RCC 7860 (cell line): ENCODE measurements at regions not wholly inside any gene's neighbourhood (a gene's known extent, or its start where the extent isn't known, plus 50 kb on each side); places are given as distances from the start of the nearest gene placed in this dataset.
"Not testable (repeated sequence)": the region's sequence is repeated elsewhere in the genome, so short reads cannot be mapped to it uniquely, and the experiment has no call there.

Experiments
- DNase-seq: peaks from one replicate; pipeline ENCODE4 v3.0.0-alpha.2; 2015; ENCODE audit warnings: low spot score
- FAIRE-seq: peaks from 2 replicates; lab custom pipeline; 2012; peaks lifted over from hg19 to GRCh38; lab: Jason Lieb, UNC

DNA sequence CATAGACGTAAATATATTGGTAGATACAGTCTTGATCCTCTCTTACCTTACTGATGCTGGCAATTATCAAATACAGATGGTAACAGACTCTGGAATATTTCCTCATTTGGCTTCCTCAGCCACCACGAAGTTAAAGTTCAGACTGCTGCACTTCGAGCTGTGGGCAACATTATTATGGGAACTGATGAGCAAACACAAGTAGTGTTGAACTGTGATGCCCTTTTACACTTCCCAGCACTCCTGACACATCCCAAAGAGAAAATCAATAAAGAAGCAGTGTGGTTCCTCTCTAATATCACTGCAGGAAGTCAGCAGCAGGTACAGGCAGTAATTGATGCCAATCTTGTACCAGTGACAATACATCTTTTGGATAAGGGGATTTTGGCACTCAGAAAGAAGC, 162.7 kb upstream of the NT5E start:
- FAIRE-seq: no peak
- no peak for DNase-seq

DNA sequence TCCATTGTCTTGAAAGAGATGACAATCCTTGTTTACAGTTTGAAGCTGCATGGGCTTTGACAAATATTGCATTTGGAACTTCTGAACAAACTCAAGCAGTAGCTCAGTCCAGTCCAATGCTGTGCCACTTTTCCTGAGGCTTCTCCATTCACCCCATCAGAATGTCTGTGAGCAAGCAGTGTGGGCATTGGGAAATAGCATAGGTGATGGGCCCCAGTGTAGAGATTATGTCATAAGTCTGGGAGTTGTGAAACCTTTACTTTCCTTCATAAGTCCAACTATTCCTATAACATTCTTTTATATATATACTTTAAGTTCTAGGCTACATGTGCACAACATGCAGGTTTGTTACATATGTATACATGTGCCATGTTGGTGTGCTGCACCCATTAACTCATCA, 163.4 kb upstream of the NT5E start:
- not testable (repeated sequence) for DNase-seq, FAIRE-seq

DNA sequence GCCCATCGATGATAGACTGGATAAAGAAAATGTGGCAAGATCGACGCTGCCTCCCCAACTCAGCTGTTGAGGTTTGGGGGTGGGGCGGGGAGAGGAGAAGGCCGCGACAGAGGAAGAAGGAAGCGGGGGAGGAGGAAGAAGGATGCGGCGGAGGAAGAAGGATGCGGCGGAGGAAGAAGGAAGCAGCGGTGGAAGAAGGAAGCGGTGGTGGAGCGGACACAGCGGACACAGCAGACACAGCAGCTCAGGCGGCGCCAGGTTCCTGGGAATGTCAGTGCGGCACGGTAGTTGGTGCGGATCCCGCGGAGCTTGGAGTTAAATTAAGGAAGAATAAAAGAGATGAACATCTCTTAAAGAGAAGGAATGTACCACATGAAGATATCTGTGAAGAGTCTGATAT, 163.9 kb upstream of the NT5E start:
- no peak for FAIRE-seq
- no peak for DNase-seq

DNA sequence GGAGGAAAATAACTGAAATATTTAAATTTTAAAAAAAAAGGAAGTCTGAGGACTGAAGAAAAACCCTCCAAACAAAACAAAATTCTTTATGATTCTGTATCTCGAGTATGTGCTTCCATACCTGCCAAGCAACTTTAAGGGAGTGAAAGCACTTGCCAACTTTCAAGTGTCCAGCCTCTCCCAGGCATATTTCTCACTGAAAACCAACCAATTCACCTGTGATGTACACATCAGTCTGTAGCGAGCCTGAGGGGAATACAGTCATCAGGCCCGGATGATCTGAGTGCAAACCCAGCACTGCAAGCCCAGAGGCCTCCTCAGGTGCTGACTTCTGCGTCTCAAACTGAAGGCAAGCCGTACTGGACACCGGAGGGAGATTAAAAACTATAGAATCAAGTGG, 164.8 kb upstream of the NT5E start:
- DNase-seq (no peak), FAIRE-seq (no peak)

GRCh38 chr6:85283436-85283835, 166.4 kb upstream of the NT5E start:
- FAIRE-seq (no peak), DNase-seq (no peak)

DNA sequence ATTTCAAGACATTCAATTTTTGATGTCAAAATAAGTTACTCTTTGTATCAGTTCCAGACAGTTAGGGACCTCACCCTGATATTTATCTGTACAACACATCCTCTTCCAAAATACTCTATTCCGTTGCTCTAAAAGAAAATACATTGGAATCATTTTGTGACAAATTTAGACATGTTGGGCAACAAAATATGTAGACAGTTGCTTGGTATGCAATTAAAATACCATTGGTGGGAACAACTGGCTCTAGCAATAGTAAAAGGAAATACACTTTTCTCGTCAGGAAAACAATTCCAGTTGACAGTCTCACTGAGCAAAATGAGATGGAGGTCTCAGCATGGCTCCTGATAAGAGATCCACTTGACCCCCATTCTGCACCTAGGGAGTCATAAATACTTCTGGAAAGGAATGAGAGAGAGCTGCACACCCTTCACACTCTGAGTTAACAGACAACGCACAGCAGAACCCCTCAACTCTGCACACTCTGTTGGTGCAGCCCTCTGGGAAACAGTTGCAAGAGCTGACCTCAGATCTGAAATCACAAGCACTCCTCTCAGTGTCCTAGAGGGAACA, 171.3 kb upstream of the NT5E start:
- DNase-seq (no peak), FAIRE-seq (no peak)

GRCh38 chr6:85276026-85276425, 173.9 kb upstream of the NT5E start:
- not testable (repeated sequence) for FAIRE-seq, DNase-seq

DNA sequence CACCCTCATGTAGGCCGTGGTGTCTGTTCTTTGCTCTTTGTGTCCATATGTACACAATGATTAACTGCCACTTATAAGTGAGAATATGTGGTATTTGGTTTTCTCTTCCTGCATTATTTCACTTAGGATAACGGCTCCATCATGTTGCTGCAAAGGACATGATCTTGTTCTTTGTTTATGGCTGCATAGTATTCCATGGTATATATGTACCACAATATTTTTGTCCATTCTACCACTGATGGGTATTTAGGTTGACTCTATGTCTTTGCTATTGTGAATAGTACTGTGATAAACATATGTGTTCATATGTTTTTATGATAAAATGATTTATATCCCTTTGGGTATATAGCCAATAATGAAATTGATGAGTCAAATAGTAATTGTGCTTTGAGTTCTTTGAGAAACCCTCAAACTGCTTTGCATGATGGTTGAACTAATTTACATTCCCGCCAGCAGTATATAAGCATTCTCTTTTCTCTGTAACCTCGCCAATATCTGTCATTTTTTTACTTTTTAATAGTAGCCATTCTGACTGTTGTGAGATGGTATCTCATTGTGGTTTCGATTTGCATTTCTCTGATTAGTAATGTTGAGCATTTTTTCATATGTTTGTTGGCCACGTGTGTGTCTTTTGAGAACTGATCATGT, 174.4 kb upstream of the NT5E start:
- DNase-seq (no peak), FAIRE-seq (no peak)

DNA sequence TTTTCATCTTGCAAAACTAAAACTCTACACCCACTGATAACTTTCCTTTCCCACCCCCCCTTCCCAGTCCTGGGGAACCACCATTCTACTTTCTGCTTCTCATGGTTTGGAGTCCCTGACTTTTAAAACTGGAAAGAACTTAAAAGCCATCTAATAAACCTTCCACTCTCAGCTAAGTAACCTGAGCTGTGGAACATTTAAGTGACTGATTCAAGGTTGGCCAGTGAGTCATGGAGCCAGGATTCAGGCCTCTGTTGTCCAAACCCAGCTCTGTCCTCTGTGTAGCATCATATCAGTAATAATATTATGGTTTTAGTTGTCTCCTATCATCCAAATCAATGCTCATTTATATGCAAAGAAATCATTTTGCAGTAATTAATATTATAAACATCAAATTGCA, 176.0 kb upstream of the NT5E start:
- FAIRE-seq (no peak), DNase-seq (no peak)

DNA sequence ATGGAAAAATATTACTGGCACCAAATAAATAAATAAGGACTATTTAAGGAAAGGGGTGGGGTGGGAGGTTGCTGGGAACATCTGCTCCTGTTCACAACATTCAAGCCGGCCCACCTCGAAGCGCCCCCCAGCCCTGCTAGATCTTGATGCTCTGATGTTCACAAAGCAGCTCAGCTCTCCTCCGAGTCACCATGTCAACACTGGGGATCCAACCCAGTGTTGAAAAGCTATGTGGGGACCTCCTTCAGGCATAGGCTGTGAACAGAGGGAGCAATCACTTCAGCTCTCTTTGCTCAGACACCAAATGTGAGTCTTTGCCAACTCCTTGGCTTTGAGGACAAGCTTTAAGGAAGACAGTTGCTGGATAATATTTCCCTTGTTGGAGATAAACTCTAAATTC, 176.8 kb upstream of the NT5E start:
- FAIRE-seq: no peak

GRCh38 chr6:85272592-85272991, 177.3 kb upstream of the NT5E start:
- DNase-seq (no peak), FAIRE-seq (no peak)

More for the DNA sequence above, 176.8 kb upstream of the NT5E start:
- no peak for DNase-seq

DNA sequence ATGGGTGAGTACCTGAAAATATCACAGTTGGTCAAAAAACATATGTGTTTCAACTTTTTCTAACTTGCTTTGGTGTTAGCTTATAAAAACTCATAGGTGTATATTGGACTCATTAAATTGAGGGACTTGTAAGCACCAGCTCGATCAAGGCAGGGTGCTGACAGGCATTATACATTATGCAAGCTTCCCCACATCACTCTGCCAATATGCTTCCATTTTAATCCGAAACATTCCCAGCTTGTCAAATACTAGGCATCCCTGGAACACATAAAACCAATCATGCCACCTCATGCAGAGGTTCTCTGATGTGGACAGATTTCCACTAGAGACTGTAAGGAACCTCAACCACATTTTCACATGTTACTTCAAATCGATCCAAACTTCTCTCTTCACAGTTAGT, 187.3 kb upstream of the NT5E start:
- DNase-seq: no peak
- FAIRE-seq: no peak

DNA sequence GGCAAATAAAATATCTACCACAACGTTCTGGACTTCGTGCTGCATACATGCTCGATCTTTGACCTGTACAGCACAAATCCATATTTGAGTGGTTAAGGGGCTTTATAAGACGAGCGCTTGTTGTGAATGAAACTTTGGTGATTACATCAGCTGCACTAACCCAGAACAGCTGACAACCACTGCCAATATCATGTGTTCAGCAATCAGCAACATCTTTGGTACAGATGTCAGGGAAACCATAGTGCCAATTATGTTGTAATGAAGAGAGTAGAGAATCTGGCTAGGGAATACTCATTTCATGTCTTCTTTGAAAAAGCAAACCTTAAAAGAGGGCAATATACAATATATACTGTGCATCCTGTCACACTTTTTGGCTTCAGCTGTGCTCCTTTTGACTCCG, 188.6 kb upstream of the NT5E start:
- DNase-seq: no peak
- FAIRE-seq: no peak

GRCh38 chr6:85255661-85256060, 194.2 kb upstream of the NT5E start:
- FAIRE-seq: no peak
- DNase-seq: no peak

- no peak for FAIRE-seq
These were observed 197.3 kb upstream of the NT5E start for GRCh38 chr6:85252552-85252951.

GRCh38 chr6:85252085-85252484, 197.8 kb upstream of the NT5E start:
- FAIRE-seq (no peak), DNase-seq (no peak)

More at GRCh38 chr6:85252552-85252951, 197.3 kb upstream of the NT5E start:
- DNase-seq: no peak

GRCh38 chr6:85251300-85251699, 198.6 kb upstream of the NT5E start:
- FAIRE-seq (no peak), DNase-seq (no peak)

DNA sequence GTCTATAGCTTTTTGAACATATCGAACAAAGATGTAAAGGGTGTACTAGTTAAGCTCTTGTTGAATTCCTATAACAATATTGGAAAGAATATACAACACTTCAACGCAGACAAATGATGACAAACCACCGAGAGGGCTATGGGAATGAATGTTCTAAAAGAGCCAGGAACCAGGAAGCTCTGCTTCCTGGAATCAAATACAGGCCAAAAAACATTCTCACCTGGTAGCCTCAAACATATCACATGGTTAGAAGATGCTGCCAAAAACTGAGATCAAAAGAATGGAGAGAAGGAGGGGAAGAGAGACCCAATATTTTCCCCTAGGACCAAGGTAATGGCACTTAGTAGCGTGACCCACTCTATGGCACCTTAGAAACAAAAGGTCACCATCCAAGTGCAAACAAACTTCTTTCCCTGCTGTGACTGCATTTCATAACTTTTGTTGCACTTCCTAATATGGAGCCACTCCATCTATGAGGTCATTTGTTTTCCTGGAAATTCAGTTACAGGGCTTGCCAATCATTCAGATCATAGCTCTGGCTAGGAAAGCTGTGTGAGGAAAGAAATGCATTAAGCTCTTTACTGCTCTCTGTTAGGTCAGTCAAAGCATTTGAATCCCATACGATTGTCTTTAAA, 199.2 kb upstream of the NT5E start:
- no peak for FAIRE-seq
- DNase-seq: no peak

DNA sequence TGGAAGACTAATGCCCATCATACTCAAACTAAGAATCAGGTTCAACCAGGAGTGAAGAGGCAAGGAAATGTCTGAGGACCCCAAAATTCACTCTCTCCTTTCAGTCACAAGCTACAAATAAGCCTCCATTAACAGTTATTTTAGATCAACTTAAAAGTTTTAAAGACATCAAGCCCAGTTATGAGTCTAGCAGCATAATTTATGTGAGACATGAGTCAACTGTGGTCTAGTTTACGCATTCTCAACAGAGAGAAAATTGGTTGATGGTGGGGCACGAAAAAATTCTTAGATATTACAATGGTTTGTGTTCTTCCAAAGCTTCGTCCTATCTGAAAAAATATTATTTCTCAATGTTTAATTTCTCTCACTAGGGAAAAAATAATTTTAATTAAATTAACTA, 204.9 kb upstream of the NT5E start:
- FAIRE-seq (no peak), DNase-seq (no peak)

GRCh38 chr6:85241498-85242052, 208.3 kb upstream of the NT5E start:
- FAIRE-seq: no peak

GRCh38 chr6:85240787-85241385, 209.0 kb upstream of the NT5E start:
- FAIRE-seq (peak; percentile 72), DNase-seq (peak; percentile 19)

More at GRCh38 chr6:85241498-85242052, 208.3 kb upstream of the NT5E start:
- no peak for DNase-seq

DNA sequence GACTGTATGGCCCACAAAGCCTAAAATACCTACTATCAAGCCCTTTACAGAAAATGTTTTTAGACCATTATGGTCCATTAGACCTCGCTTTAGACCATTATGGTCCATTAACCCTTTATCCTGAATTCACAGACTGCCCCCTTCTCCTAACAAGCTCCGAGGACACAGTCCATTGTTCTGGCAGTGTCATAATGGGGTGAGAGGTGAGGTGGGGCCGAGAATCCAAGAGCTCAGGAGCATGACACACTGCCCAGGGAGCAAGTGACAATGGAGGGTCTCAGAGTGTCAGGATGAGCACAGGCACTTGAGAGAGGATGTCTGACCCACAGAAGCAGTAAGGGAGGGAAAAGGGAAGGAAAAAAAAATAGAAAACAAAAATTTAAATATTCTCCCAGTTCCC, 212.4 kb upstream of the NT5E start:
- no peak for FAIRE-seq

More for the DNA sequence above, 212.4 kb upstream of the NT5E start:
- DNase-seq: no peak
